GM19397 (cell line): ENCODE measurements at regions not wholly inside any gene's neighbourhood (a gene's known extent, or its start where the extent isn't known, plus 50 kb on each side); places are given as distances from the start of the nearest gene placed in this dataset.
"Not testable (repeated sequence)": the region's sequence is repeated elsewhere in the genome, so short reads cannot be mapped to it uniquely, and the experiment has no call there.

Experiments
- ATAC-seq: cut with Tn5 transposase; IDR thresholded peaks from one replicate; pipeline ENCODE4 v1.9.1; 2021; ENCODE audit warnings: mild to moderate bottlenecking, moderate library complexity; ENCODE audit not compliant: unreplicated experiment

DNA sequence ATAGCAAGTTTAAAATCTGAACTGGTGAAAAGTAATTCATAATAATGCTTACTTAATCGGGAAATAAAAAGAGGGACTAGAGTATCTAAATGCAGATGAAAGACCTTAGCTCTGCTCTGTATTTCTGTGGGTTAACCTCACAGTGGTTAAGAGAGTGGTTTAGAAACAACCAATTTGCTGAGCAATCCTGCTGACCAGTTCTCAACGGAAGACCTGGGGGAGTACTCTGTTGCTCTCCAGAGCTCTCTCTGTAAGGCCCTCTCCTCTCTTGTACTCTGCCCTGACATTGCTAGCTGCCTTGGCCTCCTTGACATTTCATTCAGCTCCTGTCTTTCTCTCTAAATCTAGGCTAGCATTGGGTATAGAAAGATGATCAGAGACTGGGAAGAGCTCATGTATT lies 1186.6 kb upstream of the SEMA6A start:
- ATAC-seq: no peak

DNA sequence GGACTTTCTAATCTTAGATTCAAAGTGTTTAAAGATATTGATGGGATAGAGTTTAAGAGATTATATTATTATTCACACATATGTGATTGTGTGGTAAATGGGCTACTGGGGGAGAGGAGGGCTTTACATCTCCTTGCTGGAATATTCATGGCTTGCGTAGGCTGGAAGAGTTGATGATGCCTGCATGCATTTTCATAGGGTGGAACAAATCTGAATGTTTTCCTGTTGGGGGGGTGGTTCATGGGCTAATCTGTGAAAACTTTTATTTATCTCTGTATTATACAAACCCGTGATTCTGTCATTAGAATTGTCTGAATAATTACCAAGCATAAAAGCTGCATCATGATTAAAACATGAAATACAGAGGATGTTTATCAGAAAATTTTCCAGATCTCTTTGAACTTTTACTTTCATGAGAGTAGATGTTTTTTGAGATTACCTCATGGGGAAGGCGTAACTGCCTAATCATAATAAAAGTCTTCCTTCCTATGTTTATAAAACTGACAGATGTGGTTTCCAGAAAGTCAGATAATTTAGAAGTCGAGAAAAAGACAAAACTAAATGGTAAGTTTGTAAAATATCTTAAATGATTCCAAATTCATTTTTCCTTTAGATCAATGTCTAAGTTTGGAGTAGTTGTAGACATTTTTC lies 1185.4 kb upstream of the SEMA6A start:
- ATAC-seq: no peak

DNA sequence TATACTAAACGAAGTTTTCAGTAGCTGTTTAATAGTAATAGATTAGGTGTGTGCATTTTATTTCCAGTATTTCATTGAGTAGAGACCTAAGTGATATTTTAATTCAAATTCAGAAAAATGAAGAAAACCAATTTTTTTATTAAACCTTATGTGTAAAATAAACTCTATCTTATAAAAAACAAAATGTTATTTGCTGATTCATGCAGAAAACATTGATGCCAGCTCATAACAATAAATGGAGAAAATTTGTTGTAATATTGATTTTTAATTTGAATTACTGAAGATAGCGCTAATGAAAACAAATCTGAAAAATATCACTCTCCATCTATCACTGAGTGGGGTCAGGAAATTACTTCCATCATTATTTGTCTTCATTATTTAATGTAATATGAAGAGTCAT lies 1177.8 kb upstream of the SEMA6A start:
- ATAC-seq: no peak

DNA sequence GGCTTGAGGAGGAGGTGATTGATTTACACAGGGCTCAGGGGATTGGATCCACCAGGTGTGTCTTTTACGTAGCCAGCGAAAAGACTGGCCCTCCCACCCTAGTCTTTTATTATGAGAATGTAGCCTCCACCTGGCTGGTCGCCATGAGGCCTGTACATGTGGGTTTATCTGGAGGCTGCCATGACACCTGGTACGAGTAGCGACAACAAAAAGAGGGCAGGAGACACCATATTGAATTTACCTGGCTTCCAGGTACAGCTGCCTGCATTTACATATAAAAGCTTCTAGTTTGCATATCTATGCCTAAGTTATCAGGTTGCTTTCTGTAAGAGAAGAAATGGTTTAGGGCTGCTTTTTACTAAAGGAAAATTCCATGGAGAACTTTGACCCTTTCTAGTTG lies 1173.7 kb upstream of the SEMA6A start:
- ATAC-seq: no peak

DNA sequence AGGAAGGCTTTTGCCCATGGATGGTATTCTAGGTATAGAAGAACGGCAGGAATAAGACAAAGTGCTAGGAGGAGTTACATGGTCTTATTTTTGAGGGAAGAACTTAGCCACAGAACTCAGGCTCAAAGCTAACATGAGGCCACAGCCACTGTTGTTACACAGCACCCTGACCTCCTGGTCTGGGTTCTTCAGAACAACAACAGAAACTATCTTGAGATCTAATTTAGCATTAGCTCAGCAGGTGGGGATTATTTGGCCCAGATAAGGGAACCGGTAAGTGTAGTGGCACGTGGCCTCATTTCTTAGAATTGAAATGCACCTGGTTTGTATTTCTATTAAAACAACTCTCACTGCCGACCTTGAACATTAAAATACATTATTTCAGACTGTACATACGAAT lies 1168.7 kb upstream of the SEMA6A start:
- ATAC-seq: no peak

DNA sequence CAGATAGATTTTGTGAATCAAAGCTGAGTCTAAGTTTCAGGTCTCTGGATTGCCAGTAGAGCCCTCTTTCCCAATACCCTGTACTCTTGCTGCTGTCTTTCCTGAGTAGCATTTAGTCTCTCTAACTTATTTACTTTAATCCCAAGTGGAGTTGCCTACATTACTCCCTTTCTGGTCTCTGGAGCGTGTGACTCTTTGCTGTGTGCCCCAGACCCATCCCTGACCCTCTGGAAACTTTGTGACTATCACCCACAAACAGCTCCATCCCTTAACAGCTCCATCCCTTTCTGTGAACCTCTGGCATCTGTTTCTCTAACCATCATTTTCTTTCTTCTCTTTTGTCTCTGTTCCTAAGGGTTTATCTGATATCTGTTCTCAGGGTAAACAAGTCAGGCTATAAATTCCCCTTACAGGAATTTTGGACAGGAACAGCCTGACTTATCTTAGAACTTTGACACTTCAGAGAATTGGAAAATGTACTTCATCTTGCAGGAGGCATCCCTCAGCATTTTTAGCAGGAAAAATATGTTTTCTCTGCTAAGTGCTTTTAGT lies 1167.1 kb upstream of the SEMA6A start:
- ATAC-seq: no peak

DNA sequence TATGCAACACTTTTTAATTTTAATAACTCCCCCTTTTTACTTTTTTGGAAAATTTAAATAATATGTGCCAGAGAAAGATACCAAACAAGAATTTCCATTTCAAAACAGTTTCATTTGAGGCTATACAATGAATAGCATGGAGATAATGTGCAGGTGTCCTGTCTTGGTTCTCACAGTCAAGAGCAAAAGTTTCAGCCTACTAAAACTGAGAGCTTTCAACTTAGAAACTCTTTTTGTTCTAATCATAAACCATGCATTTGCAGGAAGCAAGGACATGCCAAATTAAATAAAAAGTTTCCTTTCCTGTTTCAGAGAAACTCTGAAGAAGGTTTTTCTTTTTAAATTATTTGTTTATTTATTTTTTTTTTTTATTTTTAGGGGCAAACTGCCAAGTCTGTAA lies 1165.6 kb upstream of the SEMA6A start:
- ATAC-seq: no peak

DNA sequence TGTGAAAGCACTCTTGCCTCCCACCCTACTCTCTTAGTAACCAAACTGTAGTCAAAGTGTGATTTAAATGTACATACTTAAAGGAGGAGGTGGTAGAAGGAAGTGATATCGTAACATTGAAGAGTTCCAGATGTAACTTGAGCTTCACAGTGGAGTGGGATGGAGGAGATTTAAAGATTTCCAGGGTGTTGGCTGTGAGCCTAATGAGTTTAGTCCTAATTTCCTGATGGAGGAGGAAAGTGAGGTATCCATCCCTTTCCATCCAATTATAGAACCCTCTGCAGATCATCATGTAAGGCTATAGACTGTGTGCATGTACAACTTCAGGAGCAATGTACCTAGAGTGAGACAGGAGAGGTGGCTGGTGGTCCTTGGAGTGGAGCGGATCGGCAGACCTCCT lies 1163.9 kb upstream of the SEMA6A start:
- ATAC-seq: no peak

DNA sequence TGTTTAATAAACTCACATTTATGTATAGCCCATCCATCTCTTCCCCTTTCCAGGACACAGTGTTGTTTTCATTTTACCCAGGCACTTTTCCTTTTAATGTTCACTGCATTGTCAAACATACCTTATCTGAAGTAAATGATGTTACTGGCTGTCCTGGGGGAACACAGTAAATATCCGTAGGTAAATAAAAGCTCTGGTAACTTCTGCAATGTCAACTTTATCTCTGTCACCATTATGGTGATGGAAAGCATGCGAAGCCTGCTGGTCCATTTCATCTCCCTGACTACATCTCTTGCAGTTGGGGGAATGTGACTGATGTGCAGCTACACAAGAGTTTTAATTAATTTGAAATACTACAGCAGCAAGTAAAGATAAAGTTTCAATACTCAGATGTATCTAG lies 1162.1 kb upstream of the SEMA6A start:
- ATAC-seq: no peak

DNA sequence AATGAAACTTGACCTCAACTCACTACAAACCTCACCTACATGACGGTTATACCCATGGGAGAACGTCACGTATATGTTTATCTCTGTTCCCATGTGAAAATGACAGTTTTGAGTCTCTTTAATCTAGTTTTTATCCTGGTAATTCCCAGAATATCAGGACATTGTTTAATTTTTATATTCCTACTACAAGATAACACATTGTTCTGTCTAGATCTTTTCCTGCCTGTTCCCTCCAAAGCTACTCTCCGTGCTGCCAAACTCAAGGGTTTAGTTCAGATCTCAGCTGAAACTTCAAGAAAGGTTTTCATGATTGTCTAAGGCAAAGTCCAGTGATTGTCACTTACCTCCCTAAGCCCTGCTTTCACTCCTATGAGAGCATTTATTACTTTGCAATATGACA lies 1159.4 kb upstream of the SEMA6A start:
- no peak for ATAC-seq

DNA sequence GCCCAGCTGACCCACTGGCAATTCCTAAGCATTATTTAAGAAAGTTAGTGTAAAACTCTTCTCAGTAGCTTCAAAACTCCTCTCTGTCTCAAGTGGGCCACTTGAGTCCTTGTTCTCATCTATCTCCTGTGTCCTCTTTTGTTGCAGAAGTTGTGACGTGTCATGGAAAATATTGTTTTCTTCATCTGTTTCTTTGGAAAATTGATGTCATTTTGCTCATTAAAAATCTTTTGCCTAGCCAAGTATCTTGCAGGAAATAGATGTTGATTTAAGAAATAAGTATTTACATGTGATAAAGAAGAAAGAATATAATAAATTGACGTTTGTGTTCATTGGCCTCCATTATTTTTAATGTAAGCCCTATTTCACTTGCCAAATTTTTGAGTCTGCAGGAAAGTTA lies 1158.4 kb upstream of the SEMA6A start:
- ATAC-seq: no peak

DNA sequence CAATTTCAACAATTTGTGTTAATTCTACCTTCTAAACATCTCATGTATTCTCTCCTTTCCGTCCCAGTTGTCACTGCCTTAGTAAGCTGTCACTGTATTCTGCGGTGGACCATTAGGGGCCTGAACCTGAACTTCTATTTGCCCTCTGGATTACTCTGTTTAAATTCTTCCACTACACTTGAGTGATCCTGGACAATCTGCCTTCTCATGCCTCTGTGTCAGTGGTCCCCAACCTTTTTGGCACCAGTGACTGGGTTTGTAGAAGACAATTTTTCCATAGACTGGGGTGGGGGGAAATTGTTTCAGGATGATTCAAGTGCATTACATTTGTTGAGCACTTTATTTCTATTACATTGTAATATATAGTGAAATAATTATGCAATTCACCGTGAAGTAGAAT lies 1157.6 kb upstream of the SEMA6A start:
- no peak for ATAC-seq

DNA sequence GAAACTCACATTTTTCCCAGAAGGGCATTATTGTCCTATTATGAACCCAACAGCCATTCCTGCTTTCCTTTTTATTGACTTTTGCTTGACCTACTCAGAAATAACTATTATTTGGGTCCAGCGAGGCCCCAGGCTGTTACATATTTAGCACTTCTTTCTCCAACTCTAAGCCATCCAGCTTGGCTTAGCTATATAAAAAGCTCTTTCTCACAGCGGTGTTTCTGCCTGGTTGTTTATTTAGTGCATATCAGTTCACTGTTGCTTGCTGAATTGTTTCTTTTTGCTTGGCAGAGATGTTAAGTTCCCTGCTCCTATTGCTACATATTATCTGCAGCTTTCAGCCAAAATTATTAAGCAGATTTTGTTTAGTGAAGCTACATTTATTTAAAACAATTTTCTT lies 1156.8 kb upstream of the SEMA6A start:
- no peak for ATAC-seq

DNA sequence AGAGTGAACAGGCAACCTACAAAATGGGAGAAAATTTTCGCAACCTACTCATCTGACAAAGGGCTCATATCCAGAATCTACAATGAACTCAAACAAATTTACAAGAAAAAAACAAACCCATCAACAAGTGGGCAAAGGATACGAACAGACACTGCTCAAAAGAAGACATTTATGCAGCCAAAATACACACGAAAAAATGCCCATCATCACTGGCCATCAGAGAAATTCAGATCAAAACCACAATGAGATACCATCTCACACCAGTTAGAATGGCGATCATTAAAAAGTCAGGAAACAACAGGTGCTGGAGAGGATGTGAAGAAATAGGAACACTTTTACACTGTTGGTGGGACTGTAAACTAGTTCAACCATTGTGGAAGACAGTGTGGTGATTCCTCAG lies 1146.2 kb upstream of the SEMA6A start:
- not testable (repeated sequence) for ATAC-seq

DNA sequence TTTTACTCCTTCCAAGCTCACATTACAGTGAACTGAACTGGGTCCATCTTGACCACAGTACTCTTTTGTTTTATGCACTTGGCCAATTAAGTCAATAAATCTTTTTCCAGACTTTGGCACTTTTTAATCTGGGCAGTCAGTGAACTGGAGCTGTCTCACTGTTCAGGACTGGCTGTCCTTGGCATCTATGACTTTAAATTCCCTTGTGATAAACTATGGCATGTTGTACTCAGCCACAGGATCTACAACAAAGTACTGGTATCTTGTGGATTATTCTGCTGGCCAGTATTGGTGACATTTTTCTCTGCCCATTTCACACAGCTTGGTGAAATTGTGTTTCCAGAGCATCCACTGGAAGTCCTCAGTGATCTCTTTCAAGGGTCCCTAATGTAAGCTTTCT lies 1144.8 kb upstream of the SEMA6A start:
- ATAC-seq: no peak

DNA sequence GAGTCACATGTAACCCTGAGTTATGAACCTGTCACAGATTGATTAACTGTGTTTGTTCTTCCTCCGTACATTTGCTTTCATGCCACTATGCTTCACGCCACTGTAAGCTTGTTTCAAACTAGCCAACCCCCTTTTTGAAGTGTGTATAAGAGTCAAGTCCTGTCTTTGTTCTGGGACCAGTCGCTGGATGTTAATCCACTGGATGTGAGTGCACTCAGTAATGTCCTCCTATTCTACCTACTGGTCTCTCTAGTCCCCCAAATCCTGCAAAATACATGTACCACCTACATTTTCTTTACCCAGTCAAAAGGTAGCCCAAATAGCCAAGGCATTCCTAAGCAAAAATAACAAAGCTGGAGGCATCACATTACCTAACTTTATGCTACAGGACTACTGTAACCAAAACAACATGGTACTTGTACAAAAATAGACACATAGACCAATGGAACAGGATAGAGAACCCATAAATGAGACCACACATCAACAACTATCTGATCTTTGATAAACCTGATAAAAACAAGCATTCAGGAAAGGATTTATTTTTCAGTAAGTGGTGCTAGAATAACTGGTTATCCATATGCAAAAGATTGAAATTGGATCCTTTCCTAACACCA lies 1139.1 kb upstream of the SEMA6A start:
- no peak for ATAC-seq

DNA sequence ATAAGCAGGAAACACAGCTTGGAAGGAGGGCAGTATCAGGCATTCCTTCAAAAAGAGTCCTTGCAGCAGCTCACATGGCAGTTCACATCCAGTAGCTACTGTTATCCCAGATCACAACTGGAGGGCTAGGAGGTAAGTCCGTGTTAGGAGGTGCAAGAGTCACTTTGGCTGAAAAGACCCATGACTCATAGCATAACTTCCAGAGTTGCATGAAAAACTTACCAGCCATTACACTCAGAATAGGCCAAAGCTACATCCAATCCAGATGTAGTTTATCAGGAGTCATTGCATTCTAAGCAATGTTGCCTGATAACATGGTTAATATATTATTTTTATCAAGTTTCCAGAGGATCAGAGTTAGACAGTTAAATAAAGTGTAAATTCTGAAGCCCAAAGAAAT lies 1126.4 kb upstream of the SEMA6A start:
- no peak for ATAC-seq

DNA sequence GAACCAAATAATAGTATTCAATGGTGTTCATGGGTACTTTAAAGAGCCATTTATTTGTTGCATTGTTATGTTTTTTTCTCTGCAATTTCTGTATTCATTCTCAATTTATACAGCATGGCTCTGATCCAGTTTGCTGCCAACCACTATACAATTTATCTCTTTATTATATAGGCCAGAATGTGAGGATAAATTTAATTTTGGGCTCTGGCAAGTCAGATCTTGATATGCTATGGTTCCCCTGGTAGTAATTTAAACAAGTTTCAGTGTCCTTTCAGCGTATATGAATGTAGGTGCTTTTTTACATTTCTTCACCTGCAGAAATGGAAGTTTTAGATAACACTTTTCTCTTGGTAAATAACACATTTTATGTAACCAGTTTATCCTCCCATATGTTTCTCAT lies 1118.0 kb upstream of the SEMA6A start:
- no peak for ATAC-seq

DNA sequence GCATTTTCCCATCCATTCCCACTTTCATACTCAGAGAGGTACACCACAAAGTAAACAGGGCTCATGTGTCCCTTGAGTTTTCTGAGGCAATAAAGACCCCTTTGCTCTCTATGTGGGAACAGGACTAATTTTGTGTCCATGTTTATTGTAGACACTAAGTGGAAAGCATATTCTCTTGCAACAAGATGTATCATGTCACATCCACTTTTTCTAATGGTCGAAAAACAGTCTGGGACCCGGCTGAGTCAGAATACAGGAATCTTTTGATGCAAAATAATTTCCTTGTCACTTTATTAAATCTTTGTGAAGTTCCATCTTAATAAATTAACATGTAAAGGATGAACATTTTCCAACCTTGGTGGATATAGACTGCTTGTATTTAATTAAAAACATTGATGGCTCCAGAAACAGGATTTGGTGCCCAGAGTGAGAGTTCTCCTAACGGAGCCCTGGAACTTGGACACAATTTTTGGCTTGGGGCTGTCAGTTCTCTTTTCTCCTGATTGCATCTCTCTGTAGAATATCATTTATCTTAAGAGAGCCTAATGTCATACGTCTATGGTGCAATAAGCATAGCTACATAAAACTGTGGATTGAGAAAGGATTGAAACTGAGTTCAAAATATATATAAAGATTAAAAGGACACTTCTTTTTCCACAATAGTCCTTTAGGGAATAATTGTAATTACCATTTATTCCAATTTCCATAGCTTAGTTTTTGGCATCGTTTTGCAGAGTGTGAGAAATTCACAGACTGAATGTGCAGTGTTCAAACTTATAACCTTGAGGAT lies 1116.7 kb upstream of the SEMA6A start:
- no peak for ATAC-seq

DNA sequence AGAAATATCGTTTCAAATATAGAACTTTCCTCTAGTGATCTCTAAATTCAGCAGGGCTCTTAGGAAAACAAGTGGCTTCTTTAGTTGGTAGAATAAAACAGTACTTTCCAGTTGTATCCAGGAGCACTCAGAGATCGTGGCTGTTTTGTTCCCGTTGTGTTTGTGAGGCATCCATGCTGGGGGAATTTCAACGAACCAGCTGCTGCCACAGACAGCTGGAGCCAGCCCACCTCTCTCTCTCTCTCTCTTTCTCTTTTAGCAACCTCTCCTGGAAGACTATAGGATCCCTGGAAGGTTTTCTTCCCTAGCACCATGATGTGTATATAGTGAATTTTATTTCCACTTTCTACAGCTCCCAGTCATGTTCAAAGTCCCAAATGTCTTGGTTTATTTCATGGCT lies 1116.0 kb upstream of the SEMA6A start:
- no peak for ATAC-seq

DNA sequence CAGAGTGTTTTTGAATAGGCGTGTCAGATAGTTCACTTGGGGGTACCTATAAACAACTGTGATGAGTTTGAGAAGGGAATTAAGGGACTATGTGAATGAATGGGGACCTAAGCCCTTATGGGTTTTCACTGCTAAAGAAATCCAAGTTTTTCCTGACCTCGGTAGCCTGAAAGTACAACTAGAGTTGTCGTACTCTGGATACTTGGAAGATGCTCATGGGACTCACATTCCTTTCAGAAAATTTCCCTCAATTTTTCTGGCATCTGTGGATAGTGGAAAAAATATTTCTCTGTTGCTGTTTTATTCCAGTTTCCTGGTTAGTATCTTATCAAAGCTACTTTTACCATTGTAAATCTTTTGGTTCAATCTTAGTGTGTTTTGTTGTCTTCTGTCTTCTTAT lies 1112.3 kb upstream of the SEMA6A start:
- no peak for ATAC-seq

DNA sequence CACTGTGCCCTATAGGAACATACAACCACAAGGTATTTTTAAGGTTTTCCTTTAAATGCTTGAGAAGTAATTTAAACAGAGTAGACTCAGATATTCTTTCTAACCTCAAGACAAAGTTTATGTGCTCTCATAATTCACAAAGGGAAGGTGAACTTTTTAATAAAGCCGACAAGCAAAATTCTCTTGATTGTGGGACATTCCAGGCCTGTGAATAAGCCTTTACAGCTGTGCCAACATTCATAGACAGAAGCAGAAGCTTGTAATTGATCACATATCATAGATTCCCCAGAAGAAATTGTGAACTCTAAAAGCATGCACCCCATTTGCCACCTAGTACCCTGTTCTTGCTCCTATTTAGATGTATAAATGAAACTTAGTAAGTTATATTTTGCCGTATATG lies 1107.8 kb upstream of the SEMA6A start:
- ATAC-seq: no peak
